Right lobe of liver (tissue), 4 donors: ENCODE measurements at regions not wholly inside any gene's neighbourhood (a gene's known extent, or its start where the extent isn't known, plus 50 kb on each side); places are given as distances from the start of the nearest gene placed in this dataset.

Experiments used
- CTCF ChIP-seq, 4 donors: fragments of 200-600 bp in 3 of 4; fragments of 450-650 bp in 1 of 4; IDR thresholded peaks; one replicate each; pipeline versions ENCODE4 v1.5.1 to v1.8.0; 2016 to 2022; ENCODE audit warnings: antibody characterized with exemption in 4 of 4, mild to moderate bottlenecking in 2 of 4
- POLR2A ChIP-seq: fragments of 450-650 bp; IDR thresholded peaks from one replicate; pipeline ENCODE4 v1.6.1; 2017; ENCODE audit warnings: antibody characterized with exemption, mild to moderate bottlenecking
- donor health status: DM: no; HTN: no; CAD: no.
- donor health status: DM: no; HTN: no; CAD: no.
- donor health status: DM: no; HTN: yes; CAD: no.

- no peak for TF ChIP-seq CTCF (IDR thresholded peaks at IDR 0.05)
- TF ChIP-seq POLR2A, result no peak
Observed at GRCh38 chr13:84774111-84774510, 891.8 kb upstream of the SLITRK1 start.
